GM23338 (cell line): ENCODE measurements at regions not wholly inside any gene's neighbourhood (a gene's known extent, or its start where the extent isn't known, plus 50 kb on each side); places are given as distances from the start of the nearest gene placed in this dataset.

Source experiments
- ATAC-seq: fragments of 200-7000 bp; cut with Tn5 transposase; 3 replicates; pipeline ENCODE4 v1.9.1; 2020
- DNase-seq: peaks from one replicate; pipeline ENCODE4 v3.0.0-alpha.2; 2015; ENCODE audit warnings: low spot score
- H2AFZ ChIP-seq: fragments of 200-600 bp; sonication (generic); 2 replicates; pipeline ENCODE4 v1.8.0; 2016; ENCODE audit warnings: antibody characterized with exemption, mild to moderate bottlenecking, moderate library complexity
- H3F3A ChIP-seq: fragments of 200-600 bp; sonication (generic); replicated peaks from 2 replicates; pipeline ENCODE4 v1.8.0; 2017; ENCODE audit warnings: antibody characterized with exemption, mixed run types, low read depth
- H3K27ac ChIP-seq: fragments of 200-600 bp; sonication (generic); 2 replicates; pipeline ENCODE4 v1.6.1; 2016; ENCODE audit warnings: low read depth
- H3K27me3 ChIP-seq: fragments of 200-600 bp; sonication (generic); 2 replicates; pipeline ENCODE4 v1.8.0; 2016; ENCODE audit warnings: mild to moderate bottlenecking, mixed run types, moderate library complexity; ENCODE audit not compliant: insufficient read depth
- H3K36me3 ChIP-seq: fragments of 200-600 bp; sonication (generic); 2 replicates; pipeline ENCODE4 v1.8.0; 2016; ENCODE audit warnings: mild to moderate bottlenecking; ENCODE audit not compliant: insufficient read depth
- H3K4me1 ChIP-seq: fragments of 200-600 bp; sonication (generic); 2 replicates; pipeline ENCODE4 v1.8.0; 2016; ENCODE audit warnings: mild to moderate bottlenecking, moderate library complexity; ENCODE audit not compliant: insufficient read depth
- H3K4me2 ChIP-seq: fragments of 200-600 bp; sonication (generic); 2 replicates; pipeline ENCODE4 v1.7.1; 2017; ENCODE audit warnings: mixed run types
- H3K4me3 ChIP-seq: fragments of 200-600 bp; sonication (generic); 2 replicates; pipeline ENCODE4 v1.6.1; 2016; ENCODE audit warnings: mixed run types
- H3K79me2 ChIP-seq: fragments of 200-600 bp; sonication (generic); replicated peaks from 2 replicates; pipeline ENCODE4 v1.8.0; 2017; ENCODE audit warnings: mild to moderate bottlenecking; ENCODE audit not compliant: insufficient read depth
- H3K9me2 ChIP-seq: fragments of 200-600 bp; sonication (generic); 2 replicates; pipeline ENCODE4 v1.8.0; 2017; ENCODE audit not compliant: insufficient read depth
- H4K20me1 ChIP-seq: fragments of 200-600 bp; sonication (generic); replicated peaks from 2 replicates; pipeline ENCODE4 v1.8.0; 2017; ENCODE audit warnings: mild to moderate bottlenecking; ENCODE audit not compliant: insufficient read depth
- H3K27ac Mint-ChIP-seq: 2 replicates; pipeline ENCODE4 v1.8.0; 2020; ENCODE audit warnings: inconsistent platforms, mild to moderate bottlenecking, moderate library complexity, mixed read lengths
- H3K27me3 Mint-ChIP-seq: 3 replicates; pipeline ENCODE4 v1.8.0; 2022; ENCODE audit warnings: low read depth, mild to moderate bottlenecking, moderate library complexity, mixed read lengths, inconsistent platforms; ENCODE audit not compliant: insufficient read depth, poor library complexity
- H3K36me3 Mint-ChIP-seq: 3 replicates; pipeline ENCODE4 v1.8.0; 2021; ENCODE audit warnings: low read depth, mild to moderate bottlenecking, inconsistent platforms, moderate library complexity, mixed read lengths
- H3K4me1 Mint-ChIP-seq: 3 replicates; pipeline ENCODE4 v1.8.0; 2020; ENCODE audit warnings: mild to moderate bottlenecking, inconsistent platforms, mixed read lengths
- H3K4me3 Mint-ChIP-seq: 3 replicates; pipeline ENCODE4 v1.8.0; 2021; ENCODE audit warnings: moderate library complexity, mild to moderate bottlenecking, inconsistent platforms, mixed read lengths
- H3K9me3 Mint-ChIP-seq: 3 replicates; pipeline ENCODE4 v1.8.0; 2020; ENCODE audit warnings: moderate library complexity, mild to moderate bottlenecking, inconsistent platforms, mixed read lengths
- CREB1 ChIP-seq: fragments of 250-450 bp; sonication (Bioruptor Pico); IDR thresholded peaks from 2 replicates; pipeline ENCODE4 v1.5.0; 2020; ENCODE audit warnings: low read depth, mild to moderate bottlenecking, moderate library complexity
- EZH2phosphoT487 ChIP-seq: fragments of 200-600 bp; sonication (generic); IDR thresholded peaks from one replicate; pipeline ENCODE4 v1.8.1; 2018; ENCODE audit warnings: antibody characterized with exemption; ENCODE audit not compliant: unreplicated experiment
- JUNB ChIP-seq: IDR thresholded peaks from one replicate; pipeline ENCODE4 v1.6.1; 2016; ENCODE audit warnings: antibody characterized with exemption; ENCODE audit not compliant: unreplicated experiment
- POLR2AphosphoS5 ChIP-seq: IDR thresholded peaks from 2 replicates; pipeline ENCODE4 v1.6.1; 2016; ENCODE audit warnings: antibody characterized with exemption, low read depth
- ZNF114 ChIP-seq: fragments of 250-450 bp; sonication (Bioruptor Pico); IDR thresholded peaks from 2 replicates; pipeline ENCODE4 v1.5.0; 2020; ENCODE audit warnings: mild to moderate bottlenecking, moderate library complexity
- ZNF331 ChIP-seq: fragments of 250-450 bp; sonication (Bioruptor Pico); IDR thresholded peaks from 2 replicates; pipeline ENCODE4 v1.5.0; 2020; ENCODE audit warnings: low read depth, mild to moderate bottlenecking, moderate library complexity
- TF ChIP-seq, protein P1 (sequence below), 2 experiments: fragments of 200-600 bp in 1 of 2; sonication (generic) in 1 of 2; conservative IDR thresholded peaks; 2 replicates each; pipeline versions ENCODE4 v1.5.1 to v1.6.1; 2016 to 2017; ENCODE audit warnings: antibody characterized with exemption in 2 of 2, low read depth in 2 of 2, mild to moderate bottlenecking in 2 of 2, moderate library complexity in 1 of 2
- TF ChIP-seq, protein P2 (sequence below): IDR thresholded peaks from 2 replicates; pipeline ENCODE4 v1.6.1; 2016; ENCODE audit warnings: antibody characterized with exemption

DNA sequence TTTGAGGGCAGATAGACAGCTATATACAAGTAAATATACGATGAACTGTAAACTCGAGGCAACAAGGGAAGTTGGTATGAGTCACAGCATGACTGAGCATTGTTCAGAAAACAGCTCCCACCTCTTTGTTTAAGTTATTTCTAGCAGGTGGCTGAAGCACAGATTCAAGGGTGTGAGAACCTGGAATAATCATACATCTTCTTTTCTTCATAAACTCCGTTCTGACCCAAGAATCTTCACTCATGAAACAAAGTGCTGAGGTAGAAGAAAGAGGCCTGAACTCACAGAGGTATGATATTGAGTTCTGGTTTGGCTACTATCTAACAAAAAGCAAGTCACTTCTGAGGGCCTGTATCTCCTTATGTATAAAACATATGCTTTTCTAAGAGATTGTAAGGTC is 364.1 kb upstream of the KITLG start:
- Histone ChIP-seq H3K36me3 (no peaks in the 10 kb centered on the region), H3K27ac (no peak overlapping the region), H3F3A (no peaks in the 10 kb centered on the region), H3K79me2 (no peaks in the 10 kb centered on the region), H3K4me2 (no peak overlapping the region), H4K20me1 (no peaks in the 10 kb centered on the region), H2AFZ (no peak overlapping the region), H3K27me3 (no peaks in the 10 kb centered on the region), H3K4me1 (peaks cover 10% of the 10 kb centered on the region), H3K4me3 (no peak overlapping the region), H3K9me2 (peaks cover 12% of the 10 kb centered on the region)
- Mint-ChIP-seq H3K27ac (no peak overlapping the region), H3K27me3 (peaks cover 2% of the 10 kb centered on the region), H3K4me1 (peaks cover 22% of the 10 kb centered on the region), H3K9me3 (peaks cover 5% of the 10 kb centered on the region; the same call in 2 of the 3 replicates), H3K4me3 (no peak overlapping the region), H3K36me3 (peaks cover 4% of the 10 kb centered on the region; the same call in 1 of the 3 replicates)
- no peak for DNase-seq
- TF ChIP-seq, protein P1, sequence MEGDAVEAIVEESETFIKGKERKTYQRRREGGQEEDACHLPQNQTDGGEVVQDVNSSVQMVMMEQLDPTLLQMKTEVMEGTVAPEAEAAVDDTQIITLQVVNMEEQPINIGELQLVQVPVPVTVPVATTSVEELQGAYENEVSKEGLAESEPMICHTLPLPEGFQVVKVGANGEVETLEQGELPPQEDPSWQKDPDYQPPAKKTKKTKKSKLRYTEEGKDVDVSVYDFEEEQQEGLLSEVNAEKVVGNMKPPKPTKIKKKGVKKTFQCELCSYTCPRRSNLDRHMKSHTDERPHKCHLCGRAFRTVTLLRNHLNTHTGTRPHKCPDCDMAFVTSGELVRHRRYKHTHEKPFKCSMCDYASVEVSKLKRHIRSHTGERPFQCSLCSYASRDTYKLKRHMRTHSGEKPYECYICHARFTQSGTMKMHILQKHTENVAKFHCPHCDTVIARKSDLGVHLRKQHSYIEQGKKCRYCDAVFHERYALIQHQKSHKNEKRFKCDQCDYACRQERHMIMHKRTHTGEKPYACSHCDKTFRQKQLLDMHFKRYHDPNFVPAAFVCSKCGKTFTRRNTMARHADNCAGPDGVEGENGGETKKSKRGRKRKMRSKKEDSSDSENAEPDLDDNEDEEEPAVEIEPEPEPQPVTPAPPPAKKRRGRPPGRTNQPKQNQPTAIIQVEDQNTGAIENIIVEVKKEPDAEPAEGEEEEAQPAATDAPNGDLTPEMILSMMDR (conservative IDR thresholded peaks at IDR 0.05; ENCODE audit: low read depth in 2 of 2): no peak
- no peak for TF ChIP-seq POLR2AphosphoS5
- ATAC-seq: no peak

DNA sequence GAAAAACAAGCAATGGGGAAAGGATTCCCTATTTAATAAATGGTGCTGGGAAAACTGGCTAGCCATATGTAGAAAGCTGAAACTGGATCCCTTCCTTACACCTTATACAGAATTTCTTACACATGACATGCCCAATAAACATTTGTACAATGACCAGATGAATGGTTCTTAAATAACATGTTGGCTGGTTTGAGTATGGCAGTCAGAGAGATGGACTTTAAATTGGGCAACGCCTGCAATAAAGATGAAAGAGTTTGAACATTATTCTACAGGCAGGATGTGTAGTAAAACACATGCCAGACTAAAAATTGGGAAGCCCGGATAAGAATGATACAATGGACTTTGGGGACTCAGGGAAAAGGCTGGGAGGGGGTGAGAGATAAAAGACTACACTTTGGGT is 360.6 kb upstream of the KITLG start:
- Histone ChIP-seq H3K4me3 (no peak overlapping the region), H3K27ac (no peak overlapping the region), H3K4me1 (peaks cover 1% of the 10 kb centered on the region; the same call in 1 of the 2 replicates), H4K20me1 (no peaks in the 10 kb centered on the region), H3F3A (no peaks in the 10 kb centered on the region), H3K27me3 (no peaks in the 10 kb centered on the region), H3K36me3 (no peaks in the 10 kb centered on the region), H2AFZ (no peak overlapping the region), H3K4me2 (no peak overlapping the region), H3K79me2 (no peaks in the 10 kb centered on the region), H3K9me2 (peaks cover 12% of the 10 kb centered on the region)
- Mint-ChIP-seq H3K27ac (no peak overlapping the region), H3K4me3 (no peak overlapping the region), H3K9me3 (no peaks in the 10 kb centered on the region), H3K27me3 (peaks cover 3% of the 10 kb centered on the region), H3K4me1 (peaks cover 8% of the 10 kb centered on the region; the same call in 1 of the 3 replicates), H3K36me3 (no peaks in the 10 kb centered on the region)
- TF ChIP-seq, protein P2, sequence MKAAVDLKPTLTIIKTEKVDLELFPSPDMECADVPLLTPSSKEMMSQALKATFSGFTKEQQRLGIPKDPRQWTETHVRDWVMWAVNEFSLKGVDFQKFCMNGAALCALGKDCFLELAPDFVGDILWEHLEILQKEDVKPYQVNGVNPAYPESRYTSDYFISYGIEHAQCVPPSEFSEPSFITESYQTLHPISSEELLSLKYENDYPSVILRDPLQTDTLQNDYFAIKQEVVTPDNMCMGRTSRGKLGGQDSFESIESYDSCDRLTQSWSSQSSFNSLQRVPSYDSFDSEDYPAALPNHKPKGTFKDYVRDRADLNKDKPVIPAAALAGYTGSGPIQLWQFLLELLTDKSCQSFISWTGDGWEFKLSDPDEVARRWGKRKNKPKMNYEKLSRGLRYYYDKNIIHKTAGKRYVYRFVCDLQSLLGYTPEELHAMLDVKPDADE: no peak
- no peak for ATAC-seq
- DNase-seq: no peak

DNA sequence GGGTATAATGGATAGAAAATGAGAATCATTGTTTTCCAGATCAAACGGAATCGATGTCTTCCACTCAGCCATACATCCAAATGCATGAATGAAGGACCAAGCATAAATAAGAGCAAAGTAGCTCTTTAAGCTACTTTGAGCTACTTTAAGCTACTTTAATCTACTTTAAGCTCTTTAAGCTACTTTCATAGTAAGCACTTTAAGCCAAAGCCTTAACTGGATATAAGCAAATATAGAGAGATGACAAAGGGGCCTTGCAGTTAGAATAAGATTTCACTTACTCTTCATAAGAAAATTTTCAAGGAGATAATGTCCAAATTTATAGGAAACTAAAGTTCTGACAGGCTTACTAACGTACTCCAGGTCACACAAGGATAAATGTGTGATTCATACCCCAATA is 355.6 kb upstream of the KITLG start:
- Histone ChIP-seq H4K20me1 (no peaks in the 10 kb centered on the region), H2AFZ (no peak overlapping the region), H3K9me2 (0 out of 2 replicates have a peak, but pooled peaks cover 1% of the 10 kb centered on the region), H3K27ac (no peak overlapping the region), H3K4me2 (no peak overlapping the region), H3F3A (no peaks in the 10 kb centered on the region), H3K27me3 (no peaks in the 10 kb centered on the region), H3K4me3 (no peak overlapping the region), H3K4me1 (peaks cover 17% of the 10 kb centered on the region), H3K79me2 (no peaks in the 10 kb centered on the region), H3K36me3 (no peaks in the 10 kb centered on the region)
- H3K4me1 Mint-ChIP-seq: peaks cover 23% of the 10 kb centered on the region
- H3K36me3 Mint-ChIP-seq: no peaks in the 10 kb centered on the region
- DNase-seq (no peak), ATAC-seq (no peak)
- peaks cover 3% of the 10 kb centered on the region for H3K27me3 Mint-ChIP-seq
- no peak overlapping the region for H3K4me3 Mint-ChIP-seq
- H3K27ac Mint-ChIP-seq: no peak overlapping the region
- no peaks in the 10 kb centered on the region for H3K9me3 Mint-ChIP-seq
- TF ChIP-seq CREB1: no peak
- no peak for TF ChIP-seq JUNB
- no peak for TF ChIP-seq EZH2phosphoT487
- no peak for TF ChIP-seq ZNF331
- TF ChIP-seq, protein P1 (conservative IDR thresholded peaks at IDR 0.05; ENCODE audit: low read depth in 2 of 2): no peak
- no peak for TF ChIP-seq ZNF114
- TF ChIP-seq POLR2AphosphoS5: no peak
